DMS 273 treated with DMSO at 0.1 percent for 48 hours (cell line): ENCODE measurements at regions not wholly inside any gene's neighbourhood (a gene's known extent, or its start where the extent isn't known, plus 50 kb on each side); places are given as distances from the start of the nearest gene placed in this dataset.
A peak's percentile ranks its signal among the peaks of the same experiment; 100 is the strongest.
"Not testable (repeated sequence)": the region's sequence is repeated elsewhere in the genome, so short reads cannot be mapped to it uniquely, and the experiment has no call there.

Experiments used
- DNase-seq: peaks from one replicate; lab custom pipeline; 2025; lab: John Stamatoyannopoulos, UW

DNA sequence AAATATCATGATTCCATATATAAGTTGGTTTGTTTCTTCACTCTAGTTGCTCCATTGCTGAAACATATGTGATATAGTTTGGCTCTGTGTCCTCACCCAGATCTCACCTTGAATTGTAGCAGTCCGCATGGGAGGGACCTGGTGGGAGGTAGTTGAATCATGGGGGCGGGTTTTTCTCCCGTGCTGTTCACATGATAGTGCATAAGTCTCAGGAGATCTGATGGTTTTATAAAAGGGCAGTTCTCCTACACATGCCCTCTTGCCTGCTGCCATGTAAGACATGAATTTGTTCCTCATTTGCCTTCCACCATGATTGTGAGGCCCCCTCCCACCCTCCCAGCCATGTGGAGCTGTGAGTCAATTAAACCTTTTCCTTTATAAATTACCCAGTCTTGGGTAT, 915.5 kb downstream of the KCNJ2 start:
- no peak for DNase-seq

DNA sequence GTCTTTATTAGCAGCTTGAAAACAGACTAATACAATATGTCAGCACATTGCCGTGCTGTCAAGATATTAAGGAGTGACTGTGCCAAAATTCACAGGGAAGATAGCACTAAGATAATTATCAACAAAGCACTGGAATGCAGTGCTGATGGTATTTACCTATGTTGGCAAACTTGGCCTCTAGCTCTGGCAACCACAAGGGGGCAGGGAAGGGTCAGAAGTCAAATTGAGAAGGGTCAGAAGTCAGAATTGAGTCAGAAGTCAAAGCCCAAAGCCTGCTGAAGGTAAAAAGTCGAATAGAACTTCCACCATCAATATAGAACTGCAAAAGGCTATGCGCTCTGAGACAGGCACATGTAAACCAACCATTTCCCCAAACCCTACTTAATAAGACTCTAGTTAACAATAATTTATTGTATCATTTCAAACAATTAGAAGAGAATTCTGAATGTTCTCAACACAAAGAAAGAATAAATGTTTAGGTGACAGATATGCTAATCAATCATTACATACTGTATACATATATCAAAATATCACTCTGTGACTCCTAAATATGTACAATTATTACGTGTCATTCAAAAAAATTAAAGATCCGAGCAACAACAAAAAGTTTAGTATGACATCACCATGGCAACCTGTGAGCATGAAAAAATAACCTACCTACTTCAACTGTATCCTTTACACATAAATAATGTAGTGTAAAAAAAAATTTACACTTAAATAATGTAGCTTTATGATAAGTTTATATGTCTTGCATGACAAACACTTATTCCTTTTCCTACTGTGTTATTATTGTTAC, 916.1 kb downstream of the KCNJ2 start:
- peak; percentile 1 for DNase-seq

DNA sequence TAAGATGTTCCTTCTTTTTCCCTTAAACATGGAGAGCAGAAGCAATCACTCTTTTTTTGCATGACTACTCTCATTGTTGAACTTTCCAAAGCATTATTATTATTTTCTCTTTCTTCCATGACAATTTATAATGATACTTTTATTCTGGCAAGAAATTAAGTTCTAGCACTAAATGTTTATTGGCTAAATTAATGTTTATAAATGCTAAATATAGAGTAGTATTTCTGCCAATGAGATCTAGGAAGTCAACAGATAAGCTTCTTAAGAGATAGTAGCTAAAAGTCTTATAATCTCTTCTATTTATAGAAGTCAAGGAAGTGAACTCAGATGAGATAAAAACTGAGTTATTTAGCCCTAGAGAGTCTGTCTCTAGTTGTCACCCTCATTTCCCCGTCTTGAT, 920.1 kb downstream of the KCNJ2 start:
- no peak for DNase-seq

DNA sequence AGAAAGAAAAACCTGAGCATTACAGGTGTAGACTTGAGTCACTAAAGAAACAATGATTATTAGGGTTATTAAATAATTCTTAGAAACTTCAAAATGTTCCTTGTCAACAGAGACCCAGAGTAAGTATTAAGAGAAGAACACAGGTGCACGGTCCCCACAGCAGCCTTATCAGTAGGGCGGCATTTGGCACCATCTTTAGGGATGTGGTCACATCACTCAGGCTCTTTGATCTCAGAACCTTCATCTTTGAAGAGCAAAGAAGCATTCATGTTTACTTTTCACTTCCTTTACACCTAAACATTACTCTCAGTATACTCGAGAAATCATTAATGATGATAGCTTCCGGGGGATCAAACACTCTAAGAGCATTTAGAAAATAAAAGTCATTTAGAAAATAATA, 928.7 kb downstream of the KCNJ2 start:
- no peak for DNase-seq

DNA sequence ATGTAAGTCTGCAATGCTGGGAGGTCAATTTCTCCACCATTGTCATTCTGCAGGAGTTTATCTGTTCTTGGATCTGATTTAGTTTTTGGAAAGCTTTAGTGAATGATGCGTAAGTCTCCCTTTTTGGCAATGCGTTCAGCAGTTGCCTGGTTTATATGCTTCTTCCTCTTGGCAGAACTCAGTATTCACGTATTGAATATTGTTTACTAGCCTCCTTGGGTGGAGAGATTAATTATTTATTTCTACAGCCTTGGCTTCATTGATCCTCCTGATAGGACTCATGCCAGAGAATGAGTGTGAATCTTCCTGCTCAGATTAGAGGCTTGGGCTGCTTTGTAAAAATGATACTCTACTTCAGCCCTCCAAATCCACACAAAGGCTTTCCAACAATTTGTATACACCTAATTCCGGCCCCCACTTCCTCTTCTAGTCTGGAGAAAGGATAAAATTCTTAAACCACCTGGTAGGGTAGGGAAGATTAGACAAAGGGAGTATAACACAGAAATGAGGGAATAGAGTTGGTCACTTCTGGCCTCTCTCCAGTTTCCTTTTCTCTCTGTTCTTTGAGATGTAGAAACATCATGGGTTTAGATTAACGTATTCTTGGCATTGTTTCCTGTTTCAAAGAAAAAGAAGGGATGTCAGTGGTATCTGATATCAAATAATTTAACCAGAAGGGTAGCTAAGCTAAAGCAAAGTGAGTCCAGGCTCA, 929.8 kb downstream of the KCNJ2 start:
- DNase-seq: no peak

DNA sequence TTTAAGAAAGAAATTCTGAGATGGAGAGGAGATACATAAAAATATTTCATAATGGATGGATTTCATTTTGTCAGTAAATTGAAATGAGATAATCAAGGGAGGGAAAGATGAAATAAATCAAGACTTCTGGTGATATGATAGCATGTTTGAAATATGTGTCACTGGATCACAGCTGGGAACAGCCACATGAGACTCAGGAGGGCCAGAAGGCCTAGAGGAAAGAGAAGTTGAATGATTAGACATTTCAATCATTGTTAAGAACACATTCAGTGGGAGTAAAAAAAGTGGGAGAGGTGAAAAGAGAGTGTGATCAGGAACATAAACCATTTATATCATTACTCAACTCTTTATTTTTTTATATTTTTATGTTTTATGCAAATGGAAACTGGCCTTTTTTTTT, 933.4 kb downstream of the KCNJ2 start:
- no peak for DNase-seq

DNA sequence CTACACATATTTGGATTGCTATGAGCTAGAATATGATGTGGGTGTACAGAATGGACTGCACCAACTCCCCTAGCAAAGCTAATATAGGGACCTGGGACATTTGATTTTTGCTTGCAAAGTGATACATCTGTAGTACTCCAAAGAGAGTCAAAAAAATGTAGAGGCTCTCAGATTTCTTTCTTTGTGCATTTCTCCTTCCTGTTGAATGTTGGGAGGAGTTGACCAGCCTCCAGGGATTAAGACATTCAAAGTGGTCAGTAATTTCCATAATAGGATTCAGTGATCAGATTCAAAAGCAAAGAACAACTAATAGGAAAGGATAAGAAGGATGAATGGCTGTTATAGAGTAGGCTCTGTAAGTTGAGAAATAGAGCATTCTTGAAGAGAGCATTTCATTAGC, 934.9 kb downstream of the KCNJ2 start:
- no peak for DNase-seq

DNA sequence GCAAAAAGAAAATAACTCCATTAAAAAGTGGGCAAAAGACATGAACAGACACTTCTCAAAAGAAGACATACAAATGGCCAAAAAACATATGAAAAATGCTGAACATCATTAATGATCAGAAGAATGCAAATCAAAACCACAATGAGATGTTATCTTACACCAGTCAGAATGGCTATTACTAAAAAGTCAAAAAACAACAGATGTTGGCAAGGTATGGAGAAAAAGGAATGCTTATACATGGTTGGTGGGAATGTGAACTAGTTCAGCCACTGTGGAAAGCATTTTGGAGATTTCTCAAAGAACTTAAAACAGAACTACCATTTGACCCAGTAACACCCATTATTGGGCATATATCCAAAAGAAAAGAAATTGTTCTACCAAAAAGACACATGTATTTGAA, 936.7 kb downstream of the KCNJ2 start:
- not testable (repeated sequence) for DNase-seq

DNA sequence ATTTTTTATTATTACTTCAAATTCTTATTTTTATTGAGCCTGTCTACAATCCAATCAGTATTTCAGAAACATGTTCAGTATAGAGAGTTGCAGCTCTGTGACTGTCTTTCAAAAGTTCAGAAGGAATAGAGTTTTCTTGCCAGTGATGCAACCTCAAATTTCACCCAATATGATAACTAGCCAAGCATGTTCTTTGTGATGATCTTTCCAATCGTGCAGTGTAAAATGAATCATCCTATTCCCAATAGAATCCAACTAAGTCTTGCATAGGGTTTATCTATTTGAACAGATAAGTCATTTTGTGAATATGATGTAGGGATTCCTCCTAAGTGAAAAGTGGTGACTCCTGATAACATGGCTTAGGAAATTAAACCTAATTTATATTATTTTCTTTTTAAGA, 937.8 kb downstream of the KCNJ2 start:
- no peak for DNase-seq

DNA sequence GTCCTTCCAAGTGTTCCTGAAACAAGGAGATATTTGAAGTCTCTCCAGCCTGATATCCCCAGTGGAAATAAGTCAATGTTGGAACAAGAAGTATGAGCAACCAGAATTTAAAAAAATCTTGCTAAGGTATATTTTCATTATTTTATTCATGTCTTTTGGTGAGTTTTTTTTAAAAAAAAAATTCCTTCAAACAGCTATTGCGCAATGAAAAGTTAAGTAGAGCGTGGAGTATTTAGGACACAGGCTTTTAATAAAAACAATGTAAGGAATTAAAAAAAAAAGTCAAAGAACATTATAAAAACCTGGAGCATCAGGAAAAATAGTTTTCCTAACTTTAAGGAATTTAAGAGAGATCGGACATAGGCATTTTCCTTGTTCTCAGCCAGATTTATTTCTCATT, 940.4 kb downstream of the KCNJ2 start:
- DNase-seq: no peak

DNA sequence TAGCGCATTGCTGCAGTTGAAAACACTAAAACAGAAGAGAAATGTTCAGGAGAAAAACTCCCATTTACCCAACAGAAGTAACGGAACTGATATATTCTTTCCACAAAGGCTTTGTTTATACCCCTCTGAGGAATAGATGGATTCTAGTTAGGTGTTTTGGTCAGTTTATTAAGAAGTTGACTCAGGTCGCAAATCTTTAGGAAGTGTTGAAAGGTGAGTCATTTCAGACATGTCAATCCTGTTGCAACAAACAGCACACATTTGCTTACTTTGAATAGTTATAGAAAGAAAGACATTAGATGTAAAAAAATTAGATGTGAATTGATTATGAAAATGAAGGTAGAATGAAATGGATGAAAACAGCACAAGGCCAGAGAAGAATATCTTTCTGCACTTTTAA, 941.0 kb downstream of the KCNJ2 start:
- no peak for DNase-seq

DNA sequence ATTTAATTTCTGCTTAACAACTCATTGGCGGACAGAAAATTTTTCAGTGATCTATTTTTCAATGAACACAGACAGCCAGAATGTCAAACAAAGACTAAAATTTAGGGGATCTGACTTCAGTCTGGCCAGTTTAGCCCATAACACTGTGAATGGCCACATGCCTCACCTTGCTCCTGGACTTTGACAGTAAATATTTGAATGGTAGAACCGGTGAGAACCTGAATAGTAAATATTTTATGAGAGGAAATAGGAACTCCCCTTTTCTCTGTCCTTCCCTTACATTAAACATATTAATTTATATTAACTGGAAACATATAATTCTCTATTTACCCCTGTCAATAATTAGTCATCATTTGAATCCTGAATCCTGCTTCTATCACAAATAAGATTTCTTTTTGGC, 942.1 kb downstream of the KCNJ2 start:
- no peak for DNase-seq

DNA sequence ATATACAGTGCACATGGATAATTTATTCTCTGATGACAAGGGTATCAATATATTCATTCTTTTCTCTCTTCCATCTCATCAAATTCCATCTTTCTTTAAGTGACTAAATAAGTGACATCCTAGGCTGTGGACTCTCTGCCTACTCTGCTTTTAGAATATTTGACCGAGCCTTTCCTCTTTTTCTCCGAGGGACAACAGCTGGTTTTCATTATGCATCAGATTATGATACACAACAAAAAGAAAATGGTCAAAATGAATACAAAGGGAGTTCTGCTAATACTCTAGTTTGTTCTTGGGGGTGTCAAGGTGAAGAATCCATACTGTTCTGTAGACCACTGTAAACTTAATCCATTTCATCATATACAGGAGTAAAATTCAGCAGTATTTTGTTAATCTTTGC, 942.6 kb downstream of the KCNJ2 start:
- DNase-seq: no peak

DNA sequence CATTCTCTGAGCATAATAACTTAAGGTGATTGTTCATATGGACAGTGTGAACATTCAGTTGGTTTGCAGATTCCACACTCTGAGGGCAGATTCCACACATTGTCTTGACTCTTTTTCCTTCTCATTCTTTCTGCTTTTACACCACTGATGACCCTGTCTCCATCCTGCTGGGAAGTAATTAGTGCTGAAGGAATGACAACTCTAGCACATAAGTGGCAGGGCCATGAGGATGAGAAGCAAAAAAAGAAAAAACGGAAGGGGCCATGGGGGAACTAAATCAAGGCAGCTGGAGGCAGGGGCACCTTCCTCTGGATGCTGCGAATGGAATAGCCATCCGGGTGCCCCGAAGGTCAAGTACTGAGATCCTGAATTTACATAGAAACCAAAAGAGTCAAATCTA, 944.0 kb downstream of the KCNJ2 start:
- no peak for DNase-seq

DNA sequence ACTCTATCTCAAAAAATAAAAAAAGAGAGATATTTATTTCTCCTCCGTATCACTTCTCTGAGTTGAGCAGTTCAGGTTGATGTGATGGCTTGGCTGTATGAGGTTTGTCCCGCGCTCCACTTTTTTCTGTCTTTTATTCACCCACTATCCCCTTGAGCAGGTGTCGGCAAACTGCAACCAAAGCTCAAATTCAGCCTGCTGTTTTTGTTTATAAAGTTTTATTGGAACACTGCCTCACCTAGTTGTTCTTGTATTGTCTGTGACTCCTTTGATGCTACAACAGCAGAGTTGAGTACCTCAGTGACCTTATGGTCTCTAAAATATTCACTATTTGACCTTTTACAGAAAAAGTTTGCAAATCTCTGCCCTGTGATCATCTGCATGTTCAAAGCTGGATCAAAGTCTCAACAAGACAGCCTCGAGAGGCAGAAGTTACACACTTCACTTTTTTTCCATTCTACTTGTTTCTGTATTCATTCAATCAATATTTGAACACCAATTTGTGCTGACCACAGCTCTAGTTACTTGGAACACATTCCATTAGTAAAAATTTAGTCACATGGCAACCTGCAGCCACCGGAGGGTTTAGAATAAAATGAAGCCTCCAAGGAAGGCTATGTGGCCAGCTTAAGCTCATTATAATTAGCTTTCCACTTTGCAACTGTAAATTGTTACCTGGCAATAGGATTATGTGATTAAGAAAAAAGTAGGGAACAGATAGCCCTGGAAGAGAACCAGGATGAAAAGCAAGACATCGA, 945.8 kb downstream of the KCNJ2 start:
- no peak for DNase-seq

DNA sequence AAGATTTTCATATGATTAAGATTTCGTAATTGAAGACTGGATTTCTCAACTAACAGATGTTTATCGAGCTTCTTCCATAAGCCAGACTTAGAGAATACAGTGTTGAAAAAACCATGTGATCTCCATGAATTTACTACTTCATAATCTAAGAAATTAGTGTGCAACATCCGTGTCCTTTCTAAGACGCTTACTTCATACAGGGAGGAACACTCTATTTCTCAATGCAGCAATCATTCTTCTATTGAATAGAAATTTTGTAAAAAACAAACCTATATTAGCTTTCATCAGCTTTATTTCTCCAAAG, 946.3 kb downstream of the KCNJ2 start:
- no peak for DNase-seq

DNA sequence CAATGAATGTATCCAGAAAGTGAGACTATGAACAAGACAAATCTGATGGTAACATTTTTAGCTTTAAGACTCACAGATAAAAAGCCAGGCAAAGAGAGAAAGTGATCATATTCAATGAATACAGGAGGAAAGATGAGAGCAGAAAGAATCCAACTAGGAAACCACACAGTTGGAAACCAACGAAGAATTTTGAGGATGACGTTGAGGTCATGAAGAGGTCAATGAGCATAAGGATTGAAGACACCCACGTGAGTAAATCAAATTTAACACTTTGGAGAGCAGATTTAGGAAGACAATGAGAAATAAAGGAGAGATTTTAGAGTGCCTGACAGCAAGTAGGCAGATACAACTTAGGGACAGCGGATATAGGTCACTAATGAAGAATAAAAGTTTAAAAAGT, 948.1 kb downstream of the KCNJ2 start:
- DNase-seq: no peak

DNA sequence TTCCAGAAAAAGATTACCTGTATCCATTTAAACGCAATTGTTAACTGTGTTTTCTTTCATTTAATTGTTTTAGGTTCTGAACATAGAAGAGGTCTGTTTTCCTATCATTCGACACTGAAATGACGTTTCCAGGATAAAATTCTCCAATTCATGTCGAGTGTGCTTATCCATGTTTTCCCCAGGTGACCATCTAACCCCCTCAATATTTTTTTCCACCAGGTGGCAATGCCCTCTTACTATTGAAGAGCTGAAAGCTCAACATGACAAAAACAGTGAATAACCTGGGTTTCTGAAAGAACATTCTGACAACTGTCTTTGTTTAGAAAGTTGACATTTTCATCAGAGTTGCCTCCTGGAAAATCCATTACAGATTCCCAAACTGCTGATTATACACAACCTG, 948.7 kb downstream of the KCNJ2 start:
- DNase-seq: no peak

DNA sequence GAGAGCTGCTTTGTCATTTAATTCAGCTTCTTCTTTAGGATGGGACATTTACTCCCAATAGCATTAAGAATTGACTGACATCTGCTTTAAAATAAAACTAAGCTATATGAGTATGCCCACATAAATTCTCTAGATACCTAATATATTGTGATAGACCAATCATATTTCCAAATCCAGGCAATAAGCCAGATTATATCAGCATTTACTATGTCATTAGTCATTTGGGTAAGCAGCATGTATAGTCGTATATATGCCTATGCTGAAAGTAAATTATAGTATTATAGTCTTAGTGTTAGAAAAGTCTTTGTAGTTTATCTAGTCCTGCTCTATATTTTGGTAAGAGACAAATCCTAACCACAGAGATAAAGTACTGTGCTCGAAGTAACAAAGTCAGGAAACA, 958.1 kb downstream of the KCNJ2 start:
- no peak for DNase-seq

DNA sequence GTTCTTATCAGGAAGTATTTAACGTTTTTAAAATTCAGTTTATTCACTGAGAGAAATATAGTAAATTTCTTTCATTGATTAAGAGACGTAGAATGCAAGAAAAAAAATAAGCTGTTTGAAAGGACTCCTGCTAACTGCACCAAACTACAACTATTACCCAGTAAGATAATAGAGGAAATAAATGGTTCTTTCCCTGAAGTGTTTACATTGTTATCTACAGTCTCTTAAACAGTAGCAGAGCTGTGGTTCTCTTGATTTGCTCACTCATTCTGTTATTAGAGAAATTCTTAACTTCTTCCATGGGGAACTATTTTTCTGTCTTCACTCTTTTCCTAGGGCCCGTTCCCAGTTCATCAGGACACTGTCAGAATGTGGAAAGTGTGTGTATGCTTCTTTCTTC, 973.0 kb downstream of the KCNJ2 start:
- no peak for DNase-seq

DNA sequence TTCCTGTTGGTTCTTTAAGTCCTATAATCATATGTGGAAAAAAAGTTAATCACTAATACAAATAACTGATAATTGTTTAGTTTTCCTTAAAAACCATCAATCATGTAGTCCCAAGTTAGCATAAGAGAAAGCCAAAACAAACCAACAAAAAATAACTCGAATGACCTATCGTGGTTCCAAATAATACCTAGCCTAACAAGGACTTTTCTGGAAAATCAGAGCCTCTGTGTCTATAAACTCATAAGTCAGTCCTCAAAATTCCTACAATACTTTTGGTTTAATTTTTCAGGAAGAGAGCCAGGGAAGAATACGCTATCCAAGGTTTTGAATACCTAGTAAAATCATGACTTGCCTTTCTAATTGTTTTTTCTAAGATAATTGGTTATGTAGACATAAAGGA, 975.3 kb upstream of the SOX9 start:
- DNase-seq: no peak

DNA sequence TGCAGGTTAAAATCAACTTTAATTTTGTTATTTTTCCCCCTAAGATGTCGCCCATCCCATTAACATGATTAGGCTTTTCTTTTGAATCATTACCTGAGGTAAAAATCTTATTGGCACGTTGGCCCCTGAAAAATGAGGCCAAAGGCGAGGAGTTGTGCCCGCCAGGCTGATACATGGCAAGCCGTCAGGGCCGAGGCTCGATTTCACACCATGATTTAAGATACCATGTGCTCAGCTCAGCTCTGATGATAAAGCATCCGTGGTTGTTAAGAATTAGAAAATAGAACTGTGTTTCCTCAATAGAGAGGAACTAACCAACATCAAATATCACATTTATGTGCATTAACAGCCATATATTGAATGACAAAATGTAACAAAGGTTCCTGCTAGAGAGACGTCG, 972.9 kb upstream of the SOX9 start:
- DNase-seq: no peak

DNA sequence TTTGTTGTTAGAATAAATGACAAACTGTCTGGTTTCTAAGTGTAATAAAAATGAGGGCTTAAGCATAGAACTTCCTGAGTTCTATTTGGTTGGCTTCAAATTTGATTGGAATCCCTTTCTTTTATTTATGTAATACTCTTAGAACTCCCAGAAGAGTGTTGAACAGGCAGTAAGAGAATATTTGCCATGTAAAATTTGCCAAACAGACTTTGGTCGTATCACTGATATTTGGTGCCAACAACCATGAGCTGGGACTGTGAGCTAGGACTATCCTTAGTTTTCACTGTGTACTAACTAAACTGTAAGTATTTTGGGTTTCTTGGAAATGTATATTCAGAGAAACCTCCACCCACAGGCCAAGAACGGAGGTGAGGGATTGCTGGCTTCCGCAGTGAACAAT, 971.2 kb upstream of the SOX9 start:
- DNase-seq: no peak
